GM20000 (cell line): ENCODE measurements at regions not wholly inside any gene's neighbourhood (a gene's known extent, or its start where the extent isn't known, plus 50 kb on each side); places are given as distances from the start of the nearest gene placed in this dataset.
"Not testable (repeated sequence)": the region's sequence is repeated elsewhere in the genome, so short reads cannot be mapped to it uniquely, and the experiment has no call there.

Experiments used
- DNase-seq: peaks from one replicate; pipeline ENCODE4 v3.0.0; 2012; ENCODE audit warnings: low spot score
- TF ChIP-seq, protein P1 (sequence below): IDR thresholded peaks from 2 replicates; pipeline ENCODE4 v1.5.1; 2012; ENCODE audit warnings: mild to moderate bottlenecking, control low read depth; ENCODE audit errors: extremely low read depth, missing control alignments

DNA sequence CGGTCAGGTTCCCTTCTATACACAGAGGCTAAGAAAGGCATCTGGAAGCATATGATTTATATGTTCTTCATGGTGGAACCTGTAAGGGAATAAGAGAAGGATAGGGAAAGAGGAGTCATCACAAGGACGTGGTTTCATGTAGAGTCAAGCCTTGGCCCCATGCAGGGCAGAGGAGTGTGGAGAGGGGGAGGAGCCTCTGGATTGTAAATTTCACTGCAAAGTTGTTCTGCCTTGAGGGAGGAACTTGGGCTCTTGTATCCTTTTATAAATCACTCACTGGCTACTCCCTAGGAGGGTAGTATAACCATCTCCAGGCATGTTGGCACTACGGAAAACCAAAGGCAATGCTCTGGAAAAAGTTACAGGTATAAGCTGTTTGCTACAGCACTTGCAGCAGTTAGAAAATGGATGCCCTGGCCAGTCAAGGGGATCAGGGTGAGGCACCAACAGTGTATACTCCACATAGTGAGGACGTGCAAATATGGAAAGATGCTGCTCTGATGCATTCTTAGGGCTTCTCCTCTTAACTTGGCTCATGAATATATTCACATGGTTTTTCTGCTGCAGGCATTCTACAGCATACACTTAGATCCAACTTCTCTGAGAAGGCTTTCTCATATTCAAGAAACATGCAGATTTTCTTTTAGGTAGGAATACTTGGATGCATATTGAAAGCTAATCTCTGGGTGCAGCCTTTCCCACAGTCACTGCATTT, 60.3 kb upstream of the ZNF81 start:
- DNase-seq = no peak
- TF ChIP-seq, protein P1, sequence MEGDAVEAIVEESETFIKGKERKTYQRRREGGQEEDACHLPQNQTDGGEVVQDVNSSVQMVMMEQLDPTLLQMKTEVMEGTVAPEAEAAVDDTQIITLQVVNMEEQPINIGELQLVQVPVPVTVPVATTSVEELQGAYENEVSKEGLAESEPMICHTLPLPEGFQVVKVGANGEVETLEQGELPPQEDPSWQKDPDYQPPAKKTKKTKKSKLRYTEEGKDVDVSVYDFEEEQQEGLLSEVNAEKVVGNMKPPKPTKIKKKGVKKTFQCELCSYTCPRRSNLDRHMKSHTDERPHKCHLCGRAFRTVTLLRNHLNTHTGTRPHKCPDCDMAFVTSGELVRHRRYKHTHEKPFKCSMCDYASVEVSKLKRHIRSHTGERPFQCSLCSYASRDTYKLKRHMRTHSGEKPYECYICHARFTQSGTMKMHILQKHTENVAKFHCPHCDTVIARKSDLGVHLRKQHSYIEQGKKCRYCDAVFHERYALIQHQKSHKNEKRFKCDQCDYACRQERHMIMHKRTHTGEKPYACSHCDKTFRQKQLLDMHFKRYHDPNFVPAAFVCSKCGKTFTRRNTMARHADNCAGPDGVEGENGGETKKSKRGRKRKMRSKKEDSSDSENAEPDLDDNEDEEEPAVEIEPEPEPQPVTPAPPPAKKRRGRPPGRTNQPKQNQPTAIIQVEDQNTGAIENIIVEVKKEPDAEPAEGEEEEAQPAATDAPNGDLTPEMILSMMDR = no peak

DNA sequence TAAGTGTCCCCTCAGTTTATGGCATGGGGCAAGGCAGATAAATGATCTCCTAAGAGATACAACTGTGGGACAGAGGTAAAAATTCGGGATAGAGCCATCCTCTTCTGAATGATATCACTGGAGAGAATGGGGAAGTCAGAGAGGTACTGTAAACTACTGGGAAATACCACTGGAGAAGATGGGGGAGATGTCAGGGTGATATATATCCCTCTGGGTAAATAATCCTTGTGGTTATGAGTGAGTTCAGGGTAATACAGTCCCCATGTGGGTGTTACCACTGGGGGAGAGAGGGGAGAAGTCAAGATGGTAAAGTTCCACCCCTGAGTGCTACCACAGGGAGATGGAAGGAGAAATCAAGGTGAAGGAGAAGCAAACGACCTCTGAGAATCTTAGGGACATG, 63.9 kb upstream of the ZNF81 start:
- DNase-seq = no peak
- TF ChIP-seq, protein P1 = no peak

DNA sequence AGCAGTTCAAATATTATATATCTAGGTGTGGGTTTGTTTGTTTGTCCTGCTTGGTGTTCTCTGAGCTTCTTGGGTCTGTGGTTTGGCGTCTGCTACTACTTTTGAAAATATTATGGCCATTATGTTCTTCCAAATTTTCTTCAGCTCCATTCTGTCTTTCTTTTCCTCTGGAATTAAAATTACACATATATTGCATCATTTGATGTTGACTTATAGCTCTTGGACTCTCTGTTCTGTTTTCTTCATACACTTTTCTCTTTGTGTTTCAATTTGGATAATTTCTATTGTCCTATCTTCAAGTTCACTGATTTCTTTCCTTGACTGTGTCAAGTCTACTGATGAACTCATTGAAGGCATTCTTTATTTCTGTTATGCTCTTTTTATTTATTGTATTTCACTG, 65.2 kb upstream of the ZNF81 start:
- no peak for DNase-seq
- TF ChIP-seq, protein P1 = no peak

GRCh38 chrX:47762826-47763225, 73.9 kb upstream of the ZNF81 start:
- not testable (repeated sequence) for DNase-seq

DNA sequence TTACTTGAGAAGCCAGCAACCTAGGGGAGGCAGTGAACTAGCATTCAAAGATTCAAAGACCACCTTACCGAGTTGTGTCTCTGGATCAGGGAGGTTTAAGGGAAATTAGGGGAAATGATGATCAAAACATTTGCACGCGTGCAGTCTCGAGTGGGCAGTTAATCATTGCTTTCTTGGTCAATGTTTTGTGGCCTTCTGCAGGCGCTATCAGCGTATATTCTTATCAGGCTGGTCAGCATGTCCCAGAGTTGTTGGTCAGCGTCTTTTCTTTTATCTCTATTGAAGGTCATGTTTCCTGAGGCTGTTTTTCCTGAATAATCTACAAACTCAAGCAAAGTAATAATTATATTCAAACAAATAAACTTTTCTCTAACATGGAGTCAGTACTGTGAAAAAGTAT, 84.0 kb upstream of the ZNF81 start:
- TF ChIP-seq, protein P1 = no peak
- no peak for DNase-seq

- peak; percentile 6 for DNase-seq
- TF ChIP-seq, protein P1 = no peak
Measured at GRCh38 chrX:47751670-47752069, 85.0 kb upstream of the ZNF81 start.

DNA sequence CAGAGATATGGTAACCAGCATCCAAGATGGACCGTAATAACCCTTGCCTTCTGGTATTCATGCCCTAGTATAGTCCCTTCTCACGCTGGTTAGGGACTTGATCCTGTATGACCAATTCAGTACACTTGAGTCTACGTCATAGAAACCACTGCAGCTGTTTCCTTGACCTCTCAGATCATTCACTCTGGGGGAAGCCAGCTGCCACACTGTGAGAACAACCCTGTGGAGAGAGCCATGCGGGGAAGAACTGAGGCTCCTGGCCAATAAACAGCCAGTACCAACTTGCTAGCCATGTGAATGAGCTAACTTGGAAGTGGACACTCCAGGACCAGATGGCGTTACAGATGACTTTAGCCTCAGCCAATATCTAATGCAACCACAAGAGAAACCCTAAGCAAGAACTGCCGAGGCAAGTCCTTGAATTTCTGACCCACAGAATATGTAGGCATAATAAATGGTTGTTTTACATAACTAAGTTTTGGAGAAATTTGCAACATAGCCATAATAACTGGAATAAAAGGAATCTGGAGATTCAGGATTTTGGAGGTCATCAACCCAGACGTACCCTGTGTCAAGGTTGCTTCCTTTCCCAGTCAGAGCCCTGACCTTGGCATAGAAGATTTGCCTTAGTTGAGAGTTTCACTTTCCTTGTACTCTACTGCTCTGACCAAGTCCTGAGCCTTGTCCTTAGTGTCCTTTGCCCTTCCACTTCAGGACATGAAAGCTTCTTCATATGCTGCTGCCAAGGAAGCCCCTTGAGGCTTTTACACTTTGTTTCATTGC, 87.3 kb upstream of the ZNF81 start:
- DNase-seq = peak; percentile 5
- TF ChIP-seq, protein P1 = no peak
